ENCODE measurements at regions not wholly inside any gene's neighbourhood (a gene's known extent, or its start where the extent isn't known, plus 50 kb on each side); places are given as distances from the start of the nearest gene placed in this dataset.

DNA sequence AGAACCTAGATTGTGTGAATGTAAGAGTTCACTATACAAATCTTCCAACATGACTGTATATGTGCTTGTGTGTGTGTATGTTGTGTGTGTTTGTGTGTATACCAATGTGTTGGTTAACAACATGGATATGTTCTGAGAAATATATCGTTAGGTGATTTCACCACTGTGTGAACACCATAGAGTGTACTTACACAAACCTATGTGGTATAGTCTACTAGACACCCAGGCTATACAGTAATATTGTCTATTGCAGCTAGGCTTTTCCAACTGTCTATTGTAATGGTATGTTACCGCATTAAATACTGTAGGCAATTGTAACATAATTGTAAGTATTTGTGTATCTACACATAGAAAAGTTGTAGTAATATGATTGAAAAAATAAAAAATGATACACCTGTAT, 959.2 kb upstream of the SEMA6A start:
- TF ChIP-seq, protein P1, sequence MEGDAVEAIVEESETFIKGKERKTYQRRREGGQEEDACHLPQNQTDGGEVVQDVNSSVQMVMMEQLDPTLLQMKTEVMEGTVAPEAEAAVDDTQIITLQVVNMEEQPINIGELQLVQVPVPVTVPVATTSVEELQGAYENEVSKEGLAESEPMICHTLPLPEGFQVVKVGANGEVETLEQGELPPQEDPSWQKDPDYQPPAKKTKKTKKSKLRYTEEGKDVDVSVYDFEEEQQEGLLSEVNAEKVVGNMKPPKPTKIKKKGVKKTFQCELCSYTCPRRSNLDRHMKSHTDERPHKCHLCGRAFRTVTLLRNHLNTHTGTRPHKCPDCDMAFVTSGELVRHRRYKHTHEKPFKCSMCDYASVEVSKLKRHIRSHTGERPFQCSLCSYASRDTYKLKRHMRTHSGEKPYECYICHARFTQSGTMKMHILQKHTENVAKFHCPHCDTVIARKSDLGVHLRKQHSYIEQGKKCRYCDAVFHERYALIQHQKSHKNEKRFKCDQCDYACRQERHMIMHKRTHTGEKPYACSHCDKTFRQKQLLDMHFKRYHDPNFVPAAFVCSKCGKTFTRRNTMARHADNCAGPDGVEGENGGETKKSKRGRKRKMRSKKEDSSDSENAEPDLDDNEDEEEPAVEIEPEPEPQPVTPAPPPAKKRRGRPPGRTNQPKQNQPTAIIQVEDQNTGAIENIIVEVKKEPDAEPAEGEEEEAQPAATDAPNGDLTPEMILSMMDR (IDR thresholded peaks at IDR 0.05), result no peak
- no peak for TF ChIP-seq POLR2A (IDR thresholded peaks at IDR 0.05; ENCODE audit: low read length)
